ENCODE measurements at regions not wholly inside any gene's neighbourhood (a gene's known extent, or its start where the extent isn't known, plus 50 kb on each side); places are given as distances from the start of the nearest gene placed in this dataset.
"Not testable (repeated sequence)": the region's sequence is repeated elsewhere in the genome, so short reads cannot be mapped to it uniquely, and the experiment has no call there.

DNA sequence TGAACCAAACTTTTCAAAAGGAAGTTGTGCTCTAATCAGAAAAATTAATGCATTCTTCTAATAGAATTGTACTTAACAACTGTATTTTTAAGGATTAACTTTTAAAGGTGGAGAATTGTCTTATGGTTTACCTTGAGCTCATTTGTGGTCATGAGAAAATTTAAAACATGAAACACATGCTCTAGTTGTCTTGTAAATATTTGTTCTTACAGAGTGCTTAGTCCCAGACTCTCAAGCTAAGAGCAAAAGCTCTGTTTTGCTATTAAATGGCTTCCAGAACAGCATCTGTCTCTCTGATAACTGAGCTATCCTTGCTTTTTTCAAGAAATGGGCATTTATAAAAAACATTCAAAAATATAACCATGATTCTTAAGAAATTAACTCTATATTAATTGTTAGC lies 512.2 kb upstream of the SYNCRIP start:
- no peak overlapping the region for H3K4me3 ChIP-seq (ENCODE audit: low read length)
- H3K9ac ChIP-seq (ENCODE audit: low read length) = no peak overlapping the region
- no peaks in the 10 kb centered on the region for H3K27me3 ChIP-seq (ENCODE audit: low read length)
- no peaks in the 10 kb centered on the region for H3K9me2 ChIP-seq (replicated peaks; ENCODE audit: insufficient read depth, low read length)
- no peaks in the 10 kb centered on the region for H3K79me2 ChIP-seq (ENCODE audit: low read length)
- H4K20me1 ChIP-seq (ENCODE audit: insufficient read depth, low read depth, low read length) = no peaks in the 10 kb centered on the region
- no peak overlapping the region for H3K4me2 ChIP-seq (ENCODE audit: low read depth, low read length, poor library complexity, severe bottlenecking)
- no peak overlapping the region for H3K27ac ChIP-seq (ENCODE audit: low read length)
- H3K4me1 ChIP-seq (ENCODE audit: low read length) = no peaks in the 10 kb centered on the region
- no peak for DNase-seq
- no peaks in the 10 kb centered on the region for H3K9me3 ChIP-seq (ENCODE audit: low read length)
- H3K36me3 ChIP-seq (ENCODE audit: insufficient read depth, low read length) = no peaks in the 10 kb centered on the region
- no peak overlapping the region for H2AFZ ChIP-seq (ENCODE audit: low read length)

DNA sequence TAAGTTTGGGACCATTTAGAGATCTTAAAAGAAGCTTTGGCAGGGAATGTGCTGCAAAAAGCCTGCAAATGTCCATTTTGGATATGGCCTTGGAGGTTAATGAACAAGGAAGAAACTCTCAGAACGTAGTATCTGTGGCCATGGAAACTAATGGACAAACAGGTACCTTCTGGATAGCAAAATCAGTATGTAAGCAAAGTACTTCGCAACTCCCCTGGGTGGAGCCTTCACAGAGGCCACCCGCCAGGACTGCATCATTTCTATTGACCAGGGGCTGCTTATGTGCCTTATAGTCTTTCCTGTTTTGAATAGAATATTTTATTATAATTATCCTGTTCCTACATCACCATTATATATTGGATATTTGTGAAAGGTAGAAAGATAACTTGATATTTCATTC lies 510.8 kb upstream of the SYNCRIP start:
- H4K20me1 ChIP-seq (ENCODE audit: insufficient read depth, low read depth, low read length) = no peaks in the 10 kb centered on the region
- no peaks in the 10 kb centered on the region for H3K9me3 ChIP-seq (ENCODE audit: low read length)
- H3K9me2 ChIP-seq (replicated peaks; ENCODE audit: insufficient read depth, low read length) = no peaks in the 10 kb centered on the region
- H3K9ac ChIP-seq (ENCODE audit: low read length) = no peak overlapping the region
- no peak overlapping the region for H3K4me3 ChIP-seq (ENCODE audit: low read length)
- H2AFZ ChIP-seq (ENCODE audit: low read length) = no peak overlapping the region
- H3K79me2 ChIP-seq (ENCODE audit: low read length) = no peaks in the 10 kb centered on the region
- no peak overlapping the region for H3K27ac ChIP-seq (ENCODE audit: low read length)
- no peaks in the 10 kb centered on the region for H3K36me3 ChIP-seq (ENCODE audit: insufficient read depth, low read length)
- no peak overlapping the region for H3K4me2 ChIP-seq (ENCODE audit: low read depth, low read length, poor library complexity, severe bottlenecking)
- no peaks in the 10 kb centered on the region for H3K4me1 ChIP-seq (ENCODE audit: low read length)
- no peak for DNase-seq
- H3K27me3 ChIP-seq (ENCODE audit: low read length) = no peaks in the 10 kb centered on the region

- Histone ChIP-seq H3K4me1 (ENCODE audit: low read length) (no peaks in the 10 kb centered on the region), H2AFZ (ENCODE audit: low read length) (no peak overlapping the region), H3K79me2 (ENCODE audit: low read length) (no peaks in the 10 kb centered on the region), H3K4me2 (ENCODE audit: low read depth, low read length, poor library complexity, severe bottlenecking) (no peak overlapping the region), H3K9me2 (replicated peaks; ENCODE audit: insufficient read depth, low read length) (no peaks in the 10 kb centered on the region), H3K27ac (ENCODE audit: low read length) (no peak overlapping the region), H3K4me3 (ENCODE audit: low read length) (no peak overlapping the region), H4K20me1 (ENCODE audit: insufficient read depth, low read depth, low read length) (no peaks in the 10 kb centered on the region), H3K9me3 (ENCODE audit: low read length) (no peaks in the 10 kb centered on the region), H3K9ac (ENCODE audit: low read length) (no peak overlapping the region), H3K36me3 (ENCODE audit: insufficient read depth, low read length) (no peaks in the 10 kb centered on the region), H3K27me3 (ENCODE audit: low read length) (no peaks in the 10 kb centered on the region)
- no peak for DNase-seq
These were observed 509.9 kb upstream of the SYNCRIP start for GRCh38 chr6:86152546-86152945.

DNA sequence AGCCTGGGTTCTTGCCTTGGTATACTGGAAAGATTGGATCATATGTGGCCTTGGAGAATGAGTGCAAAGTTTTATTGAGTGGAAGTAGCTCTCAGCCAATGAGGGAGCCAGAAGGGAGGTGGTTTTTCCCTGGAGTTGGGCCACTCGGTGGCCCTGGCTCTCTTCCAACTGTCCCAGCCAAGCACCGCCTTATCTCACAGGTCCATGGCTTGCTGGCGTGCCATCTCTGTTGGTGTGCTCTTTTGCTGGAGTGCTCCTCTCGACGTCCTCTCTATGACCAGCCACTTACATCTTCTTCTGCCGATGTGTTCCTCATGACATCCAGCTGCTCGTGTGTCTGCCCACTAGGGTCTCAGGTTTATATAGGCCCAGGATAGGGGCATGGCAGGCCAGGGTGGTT lies 505.9 kb upstream of the SYNCRIP start:
- no peaks in the 10 kb centered on the region for H3K9me2 ChIP-seq (replicated peaks; ENCODE audit: insufficient read depth, low read length)
- no peak overlapping the region for H3K4me2 ChIP-seq (ENCODE audit: low read depth, low read length, poor library complexity, severe bottlenecking)
- H3K27ac ChIP-seq (ENCODE audit: low read length) = no peak overlapping the region
- H2AFZ ChIP-seq (ENCODE audit: low read length) = no peak overlapping the region
- H3K4me3 ChIP-seq (ENCODE audit: low read length) = no peak overlapping the region
- H4K20me1 ChIP-seq (ENCODE audit: insufficient read depth, low read depth, low read length) = no peaks in the 10 kb centered on the region
- no peaks in the 10 kb centered on the region for H3K27me3 ChIP-seq (ENCODE audit: low read length)
- no peaks in the 10 kb centered on the region for H3K9me3 ChIP-seq (ENCODE audit: low read length)
- H3K79me2 ChIP-seq (ENCODE audit: low read length) = no peaks in the 10 kb centered on the region
- H3K4me1 ChIP-seq (ENCODE audit: low read length) = no peaks in the 10 kb centered on the region
- DNase-seq = no peak
- H3K9ac ChIP-seq (ENCODE audit: low read length) = no peak overlapping the region
- H3K36me3 ChIP-seq (ENCODE audit: insufficient read depth, low read length) = no peaks in the 10 kb centered on the region

- Histone ChIP-seq H3K27ac (ENCODE audit: low read length) (no peak overlapping the region), H3K79me2 (ENCODE audit: low read length) (no peaks in the 10 kb centered on the region), H3K27me3 (ENCODE audit: low read length) (no peaks in the 10 kb centered on the region), H3K9ac (ENCODE audit: low read length) (no peak overlapping the region), H2AFZ (ENCODE audit: low read length) (no peak overlapping the region), H3K9me2 (replicated peaks; ENCODE audit: insufficient read depth, low read length) (no peaks in the 10 kb centered on the region), H3K4me2 (ENCODE audit: low read depth, low read length, poor library complexity, severe bottlenecking) (no peak overlapping the region), H3K36me3 (ENCODE audit: insufficient read depth, low read length) (no peaks in the 10 kb centered on the region), H4K20me1 (ENCODE audit: insufficient read depth, low read depth, low read length) (no peaks in the 10 kb centered on the region), H3K4me3 (ENCODE audit: low read length) (no peak overlapping the region), H3K9me3 (ENCODE audit: low read length) (no peaks in the 10 kb centered on the region), H3K4me1 (ENCODE audit: low read length) (no peaks in the 10 kb centered on the region)
- DNase-seq = no peak
These were observed 505.2 kb upstream of the SYNCRIP start for GRCh38 chr6:86147859-86148258.

DNA sequence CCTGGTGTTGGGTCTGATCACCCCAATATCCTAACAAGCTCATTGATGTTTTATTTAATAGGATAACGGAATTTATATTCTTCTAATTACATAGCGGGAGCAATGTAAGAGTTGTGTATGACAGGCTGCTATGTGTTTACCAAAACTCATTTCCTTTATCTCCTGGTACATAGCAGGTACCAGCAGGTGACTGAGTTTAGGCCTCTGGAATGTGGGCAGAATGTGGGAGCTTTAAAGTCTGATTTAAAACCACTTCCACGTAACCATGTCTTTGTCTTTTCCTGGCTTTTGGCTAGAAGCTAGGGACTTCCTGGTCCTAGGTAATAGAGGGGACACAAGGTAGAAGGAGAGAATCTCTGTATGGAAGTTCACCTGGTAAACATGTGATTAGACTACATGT lies 504.6 kb upstream of the SYNCRIP start:
- Histone ChIP-seq H3K27ac (ENCODE audit: low read length) (no peak overlapping the region), H3K36me3 (ENCODE audit: insufficient read depth, low read length) (no peaks in the 10 kb centered on the region), H3K79me2 (ENCODE audit: low read length) (no peaks in the 10 kb centered on the region), H3K9me3 (ENCODE audit: low read length) (no peaks in the 10 kb centered on the region), H3K9ac (ENCODE audit: low read length) (no peak overlapping the region), H3K9me2 (replicated peaks; ENCODE audit: insufficient read depth, low read length) (no peaks in the 10 kb centered on the region), H4K20me1 (ENCODE audit: insufficient read depth, low read depth, low read length) (no peaks in the 10 kb centered on the region), H3K4me3 (ENCODE audit: low read length) (no peak overlapping the region), H3K27me3 (ENCODE audit: low read length) (no peaks in the 10 kb centered on the region), H3K4me2 (ENCODE audit: low read depth, low read length, poor library complexity, severe bottlenecking) (no peak overlapping the region), H2AFZ (ENCODE audit: low read length) (no peak overlapping the region), H3K4me1 (ENCODE audit: low read length) (no peaks in the 10 kb centered on the region)
- no peak for DNase-seq

DNA sequence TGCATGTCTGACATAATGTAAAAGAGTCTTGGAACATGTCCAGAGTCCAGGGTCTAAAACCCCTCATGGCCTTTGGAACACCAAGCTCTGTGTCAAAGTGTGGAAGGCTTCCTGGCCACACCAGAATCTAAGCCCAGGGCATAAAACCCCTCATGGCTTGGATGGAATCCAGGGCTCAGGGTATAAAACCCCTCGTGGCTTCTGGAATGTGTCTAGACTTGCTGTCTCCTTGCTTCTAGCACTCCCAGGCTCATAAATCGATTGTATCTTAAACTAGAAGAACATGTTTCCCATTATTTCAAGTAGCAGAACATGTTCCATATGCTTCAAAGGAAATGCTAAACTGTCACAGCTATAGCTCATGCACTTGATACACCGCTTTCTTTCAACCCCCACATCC lies 504.1 kb upstream of the SYNCRIP start:
- H3K4me2 ChIP-seq (ENCODE audit: low read depth, low read length, poor library complexity, severe bottlenecking); DNase-seq; H3K4me1 ChIP-seq (ENCODE audit: low read length); H3K27me3 ChIP-seq (ENCODE audit: low read length); H3K36me3 ChIP-seq (ENCODE audit: insufficient read depth, low read length); H3K4me3 ChIP-seq (ENCODE audit: low read length); H3K9ac ChIP-seq (ENCODE audit: low read length); H3K9me3 ChIP-seq (ENCODE audit: low read length); H2AFZ ChIP-seq (ENCODE audit: low read length); H3K27ac ChIP-seq (ENCODE audit: low read length); H3K79me2 ChIP-seq (ENCODE audit: low read length); H4K20me1 ChIP-seq (ENCODE audit: insufficient read depth, low read depth, low read length); H3K9me2 ChIP-seq (replicated peaks; ENCODE audit: insufficient read depth, low read length): not testable (repeated sequence)

DNA sequence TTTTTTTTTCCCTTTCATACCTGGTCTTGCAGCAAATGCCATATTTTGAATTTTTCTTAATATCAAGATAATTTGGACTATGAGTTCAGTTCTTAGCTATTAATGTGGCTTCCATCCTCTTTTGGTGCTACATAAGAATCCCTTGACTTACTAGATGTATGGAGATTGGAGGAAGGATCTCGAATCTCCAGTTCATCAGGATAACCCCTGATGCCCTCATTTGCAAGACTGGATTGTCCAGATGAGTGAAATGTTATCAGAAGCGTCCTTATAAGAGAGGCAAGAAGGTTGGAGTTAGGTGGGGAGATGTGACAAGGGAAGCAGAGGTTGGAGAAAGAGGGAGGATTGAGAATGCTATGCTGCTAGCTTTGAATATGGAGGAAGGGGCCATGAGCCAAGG lies 499.6 kb upstream of the SYNCRIP start:
- no peak for DNase-seq
- no peak overlapping the region for H3K4me2 ChIP-seq (ENCODE audit: low read depth, low read length, poor library complexity, severe bottlenecking)
- H2AFZ ChIP-seq (ENCODE audit: low read length) = no peak overlapping the region
- H3K9ac ChIP-seq (ENCODE audit: low read length) = no peak overlapping the region
- H3K9me3 ChIP-seq (ENCODE audit: low read length) = no peaks in the 10 kb centered on the region
- no peak overlapping the region for H3K27ac ChIP-seq (ENCODE audit: low read length)
- no peaks in the 10 kb centered on the region for H3K36me3 ChIP-seq (ENCODE audit: insufficient read depth, low read length)
- no peak overlapping the region for H3K4me3 ChIP-seq (ENCODE audit: low read length)
- H3K4me1 ChIP-seq (ENCODE audit: low read length) = no peaks in the 10 kb centered on the region
- no peaks in the 10 kb centered on the region for H3K79me2 ChIP-seq (ENCODE audit: low read length)
- H4K20me1 ChIP-seq (ENCODE audit: insufficient read depth, low read depth, low read length) = no peaks in the 10 kb centered on the region
- H3K9me2 ChIP-seq (replicated peaks; ENCODE audit: insufficient read depth, low read length) = no peaks in the 10 kb centered on the region
- no peaks in the 10 kb centered on the region for H3K27me3 ChIP-seq (ENCODE audit: low read length)

DNA sequence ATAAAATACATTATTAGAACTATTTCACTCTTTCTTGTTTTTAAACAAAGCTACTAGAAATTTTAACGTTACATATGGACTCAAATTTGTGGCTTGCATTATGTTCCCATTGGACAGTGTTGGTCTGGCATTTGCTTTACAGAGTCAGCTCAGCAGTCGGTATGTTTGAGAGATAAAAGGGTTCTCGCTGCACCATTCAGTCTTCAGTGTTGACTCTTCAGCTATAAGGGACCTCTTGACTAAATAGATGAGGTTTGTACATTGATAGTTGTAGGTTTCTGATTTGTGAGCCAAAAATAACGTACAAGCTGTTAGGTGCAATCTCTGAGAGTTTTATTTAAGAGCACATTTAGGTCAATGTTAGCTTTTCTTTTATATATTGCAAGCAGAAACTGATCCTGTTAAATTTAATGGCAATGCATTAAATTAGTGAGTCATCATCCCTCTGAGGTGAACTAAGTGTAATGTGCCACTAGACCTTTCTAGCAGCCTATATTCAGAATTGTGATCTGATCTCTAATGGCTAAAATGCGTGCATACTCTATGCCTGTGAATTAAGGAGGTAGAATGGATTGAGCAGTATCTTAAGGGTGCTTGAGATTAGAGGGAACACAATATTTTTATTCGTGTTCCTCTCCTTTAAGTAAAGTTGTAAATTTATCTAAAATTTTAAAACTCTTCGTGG lies 485.6 kb upstream of the SYNCRIP start:
- Histone ChIP-seq H4K20me1 (ENCODE audit: insufficient read depth, low read depth, low read length) (no peaks in the 10 kb centered on the region), H3K9ac (ENCODE audit: low read length) (no peak overlapping the region), H3K4me2 (ENCODE audit: low read depth, low read length, poor library complexity, severe bottlenecking) (no peak overlapping the region), H3K79me2 (ENCODE audit: low read length) (no peaks in the 10 kb centered on the region), H3K36me3 (ENCODE audit: insufficient read depth, low read length) (no peaks in the 10 kb centered on the region), H3K4me1 (ENCODE audit: low read length) (no peaks in the 10 kb centered on the region), H3K27me3 (ENCODE audit: low read length) (no peaks in the 10 kb centered on the region), H3K9me3 (ENCODE audit: low read length) (peaks cover 10% of the 10 kb centered on the region), H2AFZ (ENCODE audit: low read length) (no peak overlapping the region), H3K27ac (ENCODE audit: low read length) (no peak overlapping the region), H3K4me3 (ENCODE audit: low read length) (no peak overlapping the region), H3K9me2 (replicated peaks; ENCODE audit: insufficient read depth, low read length) (no peaks in the 10 kb centered on the region)
- no peak for DNase-seq
